ENCODE measurements at regions not wholly inside any gene's neighbourhood (a gene's known extent, or its start where the extent isn't known, plus 50 kb on each side); places are given as distances from the start of the nearest gene placed in this dataset.

DNA sequence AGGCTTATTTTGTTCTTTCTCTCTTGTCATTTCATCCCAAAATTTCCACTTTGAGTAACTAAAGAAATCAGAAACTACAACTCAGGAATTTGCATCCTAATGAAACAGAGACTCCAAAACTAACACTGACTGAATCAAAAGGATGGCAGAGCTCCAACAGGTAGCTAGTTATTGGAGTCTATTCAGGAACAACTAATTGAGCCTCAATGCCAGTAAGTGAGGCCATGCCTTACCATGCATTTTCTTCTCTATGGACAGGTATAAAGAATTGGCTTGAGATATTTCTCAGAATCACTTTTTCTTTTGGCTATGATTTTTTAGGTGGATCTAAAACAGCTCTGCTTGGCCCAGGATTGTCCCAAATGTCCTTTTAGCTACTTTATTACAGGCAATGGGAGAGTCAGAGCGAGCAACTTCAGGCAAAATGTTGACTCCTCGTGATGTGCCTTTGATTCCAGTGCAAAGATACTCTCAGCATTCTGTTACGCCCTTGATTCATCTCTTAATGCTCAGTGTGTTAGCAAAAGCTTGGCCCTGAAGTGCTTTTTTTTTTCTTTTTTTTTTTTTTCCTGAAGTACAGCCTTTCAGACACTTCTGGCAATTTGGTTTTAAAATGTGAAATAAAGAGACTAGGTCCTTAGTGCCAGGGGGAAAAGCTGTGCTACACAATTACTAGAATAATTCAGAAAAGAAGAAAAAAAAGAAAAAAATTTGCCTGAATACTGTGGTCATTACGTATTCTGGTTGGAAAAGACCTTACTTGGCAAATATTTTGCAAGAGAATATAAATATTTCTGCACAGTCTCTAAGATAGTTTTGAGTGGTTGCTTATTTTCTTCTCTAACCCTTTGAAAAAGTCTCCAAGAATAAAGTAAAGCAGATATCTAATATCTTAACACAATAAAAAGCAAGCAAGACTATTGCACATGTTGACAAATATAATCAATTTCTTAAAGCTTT lies 423.7 kb downstream of the ANXA1 start:
- no CpG with 5 or more reads among the region's 4 CpGs for WGBS, 2 experiments (ENCODE audit: extremely low coverage in 2 of 2, insufficient read length in 1 of 2)
- no peak overlapping the region for H3K23ac ChIP-seq (ENCODE audit: low read depth, low read length)
- no peak overlapping the region for H3K56ac ChIP-seq (ENCODE audit: extremely low read depth, insufficient read depth, low read length)
- no peak overlapping the region for H2BK15ac ChIP-seq (ENCODE audit: low read depth, low read length)
- intact Hi-C loops (cut with micrococcal nuclease), result no loop called here
- no peak overlapping the region for H2AK9ac ChIP-seq (replicated peaks; ENCODE audit: low read depth, low read length, poor library complexity)
- H4K5ac ChIP-seq (ENCODE audit: low read depth, low read length), result no peak overlapping the region
- H3K4me2 ChIP-seq (ENCODE audit: low read depth, low read length), result no peak overlapping the region
- H3K4ac ChIP-seq (ENCODE audit: low read depth, low read length), result no peak overlapping the region
- no peak overlapping the region for H2AFZ ChIP-seq (replicated peaks; ENCODE audit: low read length, poor library complexity)
- no peak overlapping the region for H3K18ac ChIP-seq (ENCODE audit: low read depth, low read length)
- in situ Hi-C loops (cut with MboI; ENCODE audit: low sequenced_read_pairs), result no loop called here
- H3K14ac ChIP-seq (replicated peaks; ENCODE audit: low read depth, low read length), result no peak overlapping the region
- dilution Hi-C loops (cut with HindIII; ENCODE audit: low sequenced_read_pairs, unreplicated experiment), result loop anchor here (5.0 kb wide), 1 partner anchor 33 kb away; no protein-coding TSS in a partner anchor
- no peak for TF ChIP-seq NFE2L2 (IDR thresholded peaks at IDR 0.05; ENCODE audit: low read depth, low read length)
- TF ChIP-seq MAFK (IDR thresholded peaks at IDR 0.05; ENCODE audit: low read depth, low read length), result peak; percentile 42; the same call in 1 of the 2 replicates
- no peak overlapping the region for H3K9ac ChIP-seq (ENCODE audit: low read depth, low read length)
- H3K9me3 ChIP-seq (ENCODE audit: control insufficient read depth, insufficient read depth, low read length), result peaks cover 3% of the 10 kb centered on the region; the same call in 1 of the 2 replicates
- no peaks in the 10 kb centered on the region for H3K79me1 ChIP-seq (ENCODE audit: low read depth in 1 of 2, low read length in 2 of 2)
- no peak overlapping the region for H3K27ac ChIP-seq (ENCODE audit: insufficient read depth, low read length)
- no peak overlapping the region for H2BK5ac ChIP-seq (ENCODE audit: low read depth, low read length, poor library complexity, severe bottlenecking)
- H3K27me3 ChIP-seq (ENCODE audit: control insufficient read depth, insufficient read depth, low read length), result no peaks in the 10 kb centered on the region
- H3K4me1 ChIP-seq (ENCODE audit: control insufficient read depth, insufficient read depth, low read length), result no peaks in the 10 kb centered on the region
- H3K4me3 ChIP-seq (ENCODE audit: insufficient read depth, low read depth, low read length), result no peak overlapping the region
- ChIA-PET CTCF (no interaction called here), POLR2A (ENCODE audit: unreplicated experiment) (no interaction called here)
- no TSS peak for BruUV-seq (replicated peaks)
- H3K9me1 ChIP-seq (ENCODE audit: insufficient read depth, low read length), result no peaks in the 10 kb centered on the region
- H2BK20ac ChIP-seq (ENCODE audit: low read depth, low read length), result no peak overlapping the region
- no peaks in the 10 kb centered on the region for H3K36me3 ChIP-seq (ENCODE audit: control insufficient read depth, insufficient read depth, low read length)
- no peak for ATAC-seq (ENCODE audit: low read depth)
- no peaks in the 10 kb centered on the region for H4K20me1 ChIP-seq (ENCODE audit: insufficient read depth, low read length)
- H4K91ac ChIP-seq (ENCODE audit: insufficient read depth, low read depth, low read length), result no peak overlapping the region
- no peak overlapping the region for H2BK120ac ChIP-seq (ENCODE audit: low read depth, low read length)
- no peak for DNase-seq
- no peak overlapping the region for H2AK5ac ChIP-seq (ENCODE audit: low read depth, low read length)
- no peak overlapping the region for H4K8ac ChIP-seq (ENCODE audit: low read depth in 2 of 2, low read length in 2 of 2)

Measured in IMR-90 (cell line).